Loucy (cell line): ENCODE measurements at regions not wholly inside any gene's neighbourhood (a gene's known extent, or its start where the extent isn't known, plus 50 kb on each side); places are given as distances from the start of the nearest gene placed in this dataset.

Experiments used
- H2AFZ ChIP-seq: fragments of 200-600 bp; sonication (generic); 2 replicates; pipeline ENCODE4 v1.6.0; 2016; ENCODE audit warnings: antibody characterized with exemption, mild to moderate bottlenecking, low read length, moderate library complexity
- H3F3A ChIP-seq: fragments of 200-600 bp; 2 replicates; pipeline ENCODE4 v1.6.0; 2016; ENCODE audit warnings: antibody characterized with exemption, low read depth, mild to moderate bottlenecking
- H3K27me3 ChIP-seq: fragments of 200-600 bp; sonication (generic); 2 replicates; pipeline ENCODE4 v1.6.1; 2014; ENCODE audit warnings: low read length, mild to moderate bottlenecking; ENCODE audit not compliant: insufficient read depth, poor library complexity, severe bottlenecking
- H3K36me3 ChIP-seq: fragments of 200-600 bp; sonication (generic); 2 replicates; pipeline ENCODE4 v1.6.1; 2016; ENCODE audit warnings: low read length; ENCODE audit not compliant: insufficient read depth
- H3K4me1 ChIP-seq: fragments of 200-600 bp; sonication (generic); 2 replicates; pipeline ENCODE4 v1.5.1; 2014; ENCODE audit warnings: low read length, mild to moderate bottlenecking; ENCODE audit not compliant: insufficient read depth, poor library complexity, severe bottlenecking
- H3K4me2 ChIP-seq: fragments of 200-600 bp; sonication (generic); 2 replicates; pipeline ENCODE4 v1.6.0; 2014; ENCODE audit warnings: antibody characterized with exemption, low read length, low read depth, mild to moderate bottlenecking; ENCODE audit not compliant: poor library complexity, severe bottlenecking
- H3K4me3 ChIP-seq: fragments of 200-600 bp; sonication (generic); 2 replicates; pipeline ENCODE4 v1.5.1; 2014; ENCODE audit warnings: low read length, mild to moderate bottlenecking, mixed read lengths; ENCODE audit not compliant: poor library complexity, severe bottlenecking
- H3K79me2 ChIP-seq: fragments of 200-600 bp; sonication (generic); 2 replicates; pipeline ENCODE4 v1.6.1; 2014; ENCODE audit warnings: low read length; ENCODE audit not compliant: insufficient read depth
- H3K9ac ChIP-seq: fragments of 200-600 bp; sonication (generic); 2 replicates; pipeline ENCODE4 v1.6.0; 2014; ENCODE audit warnings: mild to moderate bottlenecking, low read depth, low read length, moderate library complexity; ENCODE audit not compliant: poor library complexity, severe bottlenecking
- H3K9me2 ChIP-seq: fragments of 200-600 bp; sonication (generic); replicated peaks from 2 replicates; pipeline ENCODE4 v1.6.1; 2016; ENCODE audit warnings: low read depth, low read length, mixed read lengths
- H3K9me3 ChIP-seq: fragments of 200-600 bp; sonication (generic); 2 replicates; pipeline ENCODE4 v1.6.1; 2014; ENCODE audit warnings: mild to moderate bottlenecking, antibody characterized with exemption, low read length, low read depth; ENCODE audit not compliant: insufficient read depth
- H4K20me1 ChIP-seq: fragments of 200-600 bp; sonication (generic); 2 replicates; pipeline ENCODE4 v1.6.0; 2014; ENCODE audit warnings: antibody characterized with exemption, low read length, mild to moderate bottlenecking; ENCODE audit not compliant: insufficient read depth, poor library complexity, severe bottlenecking
- CTCF ChIP-seq: fragments of 200-600 bp; sonication (generic); conservative IDR thresholded peaks from 2 replicates; pipeline ENCODE4 v1.5.1; 2014; ENCODE audit warnings: mild to moderate bottlenecking, antibody characterized with exemption, low read length
- EZH2phosphoT487 ChIP-seq: fragments of 200-600 bp; IDR thresholded peaks from 2 replicates; pipeline ENCODE4 v1.6.1; 2018; ENCODE audit warnings: antibody characterized with exemption, mild to moderate bottlenecking, moderate library complexity, borderline replicate concordance

DNA sequence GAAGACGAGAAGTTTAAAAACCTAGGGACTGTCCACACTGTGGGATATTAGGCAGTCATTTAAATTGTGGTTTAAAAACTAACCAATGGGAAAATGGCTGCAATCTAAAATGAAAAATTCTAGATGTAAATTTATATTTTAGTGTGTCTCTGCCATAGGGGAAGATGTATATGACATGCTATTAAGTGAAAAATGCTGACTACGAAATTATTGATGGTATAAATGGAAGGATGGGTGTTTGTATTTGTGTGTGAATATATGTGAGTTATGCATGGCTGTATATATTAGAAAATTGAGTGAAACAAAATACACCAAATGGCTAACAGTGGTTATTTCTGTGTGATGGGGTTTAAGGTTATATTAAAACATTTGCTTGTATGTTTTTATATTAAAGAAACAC, 260.7 kb downstream of the AJAP1 start:
- no peaks in the 10 kb centered on the region for H3K9me2 ChIP-seq
- H3K9me3 ChIP-seq, result no peaks in the 10 kb centered on the region; the same call in 1 of the 2 replicates
- H3K27me3 ChIP-seq, result no peaks in the 10 kb centered on the region
- H3K4me3 ChIP-seq, result no peak overlapping the region
- H3F3A ChIP-seq, result no peaks in the 10 kb centered on the region
- H3K36me3 ChIP-seq, result no peaks in the 10 kb centered on the region
- no peak overlapping the region for H2AFZ ChIP-seq
- H3K4me1 ChIP-seq, result no peaks in the 10 kb centered on the region
- H4K20me1 ChIP-seq, result no peaks in the 10 kb centered on the region
- TF ChIP-seq CTCF, result no peak
- no peak for TF ChIP-seq EZH2phosphoT487
- no peak overlapping the region for H3K4me2 ChIP-seq
- no peaks in the 10 kb centered on the region for H3K79me2 ChIP-seq
- no peak overlapping the region for H3K9ac ChIP-seq

DNA sequence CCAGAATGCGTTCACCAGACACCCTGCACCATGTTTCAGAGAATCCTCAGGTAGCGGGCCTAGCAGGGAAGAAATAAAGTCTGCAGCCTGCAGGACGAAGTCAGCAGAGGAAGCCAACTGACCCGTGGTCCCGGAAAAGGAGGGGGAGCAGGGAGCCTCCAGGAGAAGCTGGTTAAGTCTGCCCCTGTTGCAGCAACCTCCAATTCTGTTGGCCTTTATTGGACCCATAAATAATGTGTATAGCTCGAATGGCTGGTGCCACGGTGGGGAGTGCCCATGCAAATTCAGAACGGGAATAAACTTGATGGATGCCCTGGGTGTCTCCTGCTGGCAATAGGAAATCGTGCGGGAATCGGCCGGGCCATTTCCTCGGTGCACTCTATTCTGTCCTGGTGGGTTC, 254.1 kb downstream of the AJAP1 start:
- no peak overlapping the region for H3K4me2 ChIP-seq
- no peaks in the 10 kb centered on the region for H3K36me3 ChIP-seq
- H3K9me3 ChIP-seq, result peaks cover 3% of the 10 kb centered on the region; the same call in 1 of the 2 replicates
- H3K4me3 ChIP-seq, result no peak overlapping the region
- TF ChIP-seq EZH2phosphoT487 (no peak), CTCF (no peak)
- no peaks in the 10 kb centered on the region for H3K9me2 ChIP-seq
- no peaks in the 10 kb centered on the region for H3K4me1 ChIP-seq
- H3K9ac ChIP-seq, result no peak overlapping the region
- no peaks in the 10 kb centered on the region for H3K27me3 ChIP-seq
- H2AFZ ChIP-seq, result no peak overlapping the region
- no peaks in the 10 kb centered on the region for H4K20me1 ChIP-seq
- H3K79me2 ChIP-seq, result no peaks in the 10 kb centered on the region
- H3F3A ChIP-seq, result no peaks in the 10 kb centered on the region

DNA sequence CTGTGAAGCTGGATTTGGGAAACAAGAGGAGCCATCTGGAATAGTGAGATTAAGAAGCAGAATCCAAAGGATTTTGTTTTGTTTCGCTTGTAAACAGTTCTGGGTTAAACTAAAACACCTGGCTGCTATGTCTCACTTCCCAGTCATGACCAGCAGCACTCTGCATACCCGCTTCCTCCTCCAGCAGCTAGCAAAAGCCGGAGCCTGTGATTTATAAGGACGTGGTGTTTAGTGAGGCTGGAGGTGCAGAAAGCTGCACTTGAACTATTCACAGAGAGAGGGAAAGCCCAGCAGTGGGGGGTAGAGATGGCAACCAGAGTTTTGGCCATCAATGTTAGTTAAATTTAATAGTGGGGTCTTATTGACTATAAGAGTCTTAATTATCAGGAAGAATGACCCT, 240.2 kb downstream of the AJAP1 start:
- Histone ChIP-seq H3F3A (no peaks in the 10 kb centered on the region), H4K20me1 (no peaks in the 10 kb centered on the region), H3K4me1 (no peaks in the 10 kb centered on the region), H3K27me3 (no peaks in the 10 kb centered on the region), H3K79me2 (no peaks in the 10 kb centered on the region), H3K9me3 (no peaks in the 10 kb centered on the region; the same call in 1 of the 2 replicates), H3K9ac (no peak overlapping the region), H3K4me3 (no peak overlapping the region), H3K9me2 (no peaks in the 10 kb centered on the region), H3K4me2 (no peak overlapping the region), H2AFZ (no peak overlapping the region), H3K36me3 (no peaks in the 10 kb centered on the region)
- no peak for TF ChIP-seq CTCF
- TF ChIP-seq EZH2phosphoT487, result no peak
